NB4 (cell line): ENCODE measurements at regions not wholly inside any gene's neighbourhood (a gene's known extent, or its start where the extent isn't known, plus 50 kb on each side); places are given as distances from the start of the nearest gene placed in this dataset.

ENCODE experiments used
- CTCF ChIP-seq: IDR thresholded peaks from one replicate; pipeline ENCODE4 v1.5.1; 2012; ENCODE audit warnings: low read depth, low read length
- MYC ChIP-seq: IDR thresholded peaks from 2 replicates; pipeline ENCODE4 v1.6.1; 2011; ENCODE audit warnings: low read depth, low read length
- POLR2A ChIP-seq: IDR thresholded peaks from 2 replicates; pipeline ENCODE4 v1.6.1; 2011; ENCODE audit warnings: mild to moderate bottlenecking; ENCODE audit not compliant: insufficient read length; ENCODE audit errors: extremely low read depth
- TF ChIP-seq, protein P1 (sequence below): IDR thresholded peaks from 2 replicates; pipeline ENCODE4 v1.6.1; 2011; ENCODE audit warnings: low read depth, low read length

- TF ChIP-seq POLR2A (no peak), CTCF (no peak), MYC (no peak)
- TF ChIP-seq, protein P1, sequence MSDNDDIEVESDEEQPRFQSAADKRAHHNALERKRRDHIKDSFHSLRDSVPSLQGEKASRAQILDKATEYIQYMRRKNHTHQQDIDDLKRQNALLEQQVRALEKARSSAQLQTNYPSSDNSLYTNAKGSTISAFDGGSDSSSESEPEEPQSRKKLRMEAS, result no peak
Observed at GRCh38 chr4:145351922-145352321, 129.7 kb upstream of the SMAD1 start.
